Suprapubic skin (tissue), 4 donors: ENCODE measurements at regions not wholly inside any gene's neighbourhood (a gene's known extent, or its start where the extent isn't known, plus 50 kb on each side); places are given as distances from the start of the nearest gene placed in this dataset.
"Not testable (repeated sequence)": the region's sequence is repeated elsewhere in the genome, so short reads cannot be mapped to it uniquely, and the experiment has no call there.

Source experiments
- CTCF ChIP-seq, 2 donors: fragments of 200-600 bp in 1 of 2; fragments of 450-650 bp in 1 of 2; sonication (generic) in 1 of 2; IDR thresholded peaks; one replicate each; pipeline ENCODE4 v1.5.1; 2016 to 2019; ENCODE audit warnings: antibody characterized with exemption in 2 of 2, mild to moderate bottlenecking in 1 of 2, moderate library complexity in 1 of 2
- EP300 ChIP-seq: sonication (generic); formaldehyde crosslinking; IDR thresholded peaks from one replicate; pipeline ENCODE4 v1.6.1; 2017; ENCODE audit warnings: antibody characterized with exemption
- POLR2A ChIP-seq, 2 donors: fragments of 450-650 bp; IDR thresholded peaks; one replicate each; pipeline ENCODE4 v1.6.1; 2017; ENCODE audit warnings: antibody characterized with exemption in 2 of 2, mild to moderate bottlenecking in 2 of 2, moderate library complexity in 2 of 2
- POLR2AphosphoS5 ChIP-seq, 3 donors: sonication (generic); formaldehyde crosslinking; IDR thresholded peaks; one replicate each; pipeline ENCODE4 v1.6.1; 2017; ENCODE audit warnings: antibody characterized with exemption in 3 of 3

GRCh38 chrX:68951942-68952619, 123.3 kb downstream of the EFNB1 start:
- TF ChIP-seq CTCF (IDR thresholded peaks at IDR 0.05); POLR2A (IDR thresholded peaks at IDR 0.05); POLR2AphosphoS5 (IDR thresholded peaks at IDR 0.05); EP300: not testable (repeated sequence)
